Naive thymus-derived CD4-positive, alpha-beta T cell (primary cell): ENCODE measurements at regions not wholly inside any gene's neighbourhood (a gene's known extent, or its start where the extent isn't known, plus 50 kb on each side); places are given as distances from the start of the nearest gene placed in this dataset.
"Not testable (repeated sequence)": the region's sequence is repeated elsewhere in the genome, so short reads cannot be mapped to it uniquely, and the experiment has no call there.

Experiments used
- ATAC-seq: fragments of 150-1000 bp; cut with Tn5 transposase; 2 replicates; pipeline ENCODE4 v1.10.0; 2021; ENCODE audit warnings: mild to moderate bottlenecking, moderate library complexity
- CTCF ChIA-PET: fragments of 350-600 bp; sonication (Branson Sonifier 250); formaldehyde crosslinking; loops from one replicate; lab custom pipeline; 2021; ENCODE audit warnings: antibody characterized with exemption; lab: Charles Lee
- POLR2A ChIA-PET: fragments of 350-600 bp; sonication (Branson Sonifier 250); formaldehyde crosslinking; loops from one replicate; lab custom pipeline; 2021; ENCODE audit warnings: antibody characterized with exemption, inconsistent platforms; lab: Charles Lee
- DNase-seq, 9 donors: peaks; one replicate each; pipeline versions ENCODE4 v3.0.0 to v3.0.0-alpha.2; 2020 to 2022; ENCODE audit warnings: mixed read lengths in 1 of 9
- H3K27ac ChIP-seq: one replicate; pipeline ENCODE4 v1.7.0; 2013; ENCODE audit warnings: mild to moderate bottlenecking, low read depth, low read length, moderate library complexity
- H3K27me3 ChIP-seq, 2 donors: one replicate each; pipeline ENCODE4 v1.7.0; 2013; ENCODE audit warnings: low read length in 2 of 2, mild to moderate bottlenecking in 2 of 2, moderate library complexity in 2 of 2; ENCODE audit not compliant: control insufficient read depth in 2 of 2, insufficient read depth in 2 of 2
- H3K36me3 ChIP-seq, 3 experiments: 1 replicate in 2 of 3; 2 replicates in 1 of 3; pipeline ENCODE4 v1.7.0; 2013; ENCODE audit warnings: low read length in 3 of 3, mild to moderate bottlenecking in 3 of 3, moderate library complexity in 1 of 3; ENCODE audit not compliant: insufficient read depth in 3 of 3, control insufficient read depth in 2 of 3
- H3K4me1 ChIP-seq, 2 donors: one replicate each; pipeline ENCODE4 v1.7.0; 2013; ENCODE audit warnings: low read length in 2 of 2, mild to moderate bottlenecking in 2 of 2, moderate library complexity in 1 of 2; ENCODE audit not compliant: control insufficient read depth in 2 of 2, insufficient read depth in 2 of 2
- H3K4me3 ChIP-seq: 2 replicates; pipeline ENCODE4 v1.7.0; 2013; ENCODE audit warnings: mild to moderate bottlenecking, low read length
- H3K9me3 ChIP-seq, 3 experiments: 1 replicate in 2 of 3; 2 replicates in 1 of 3; pipeline ENCODE4 v1.7.0; 2013; ENCODE audit warnings: low read length in 3 of 3; ENCODE audit not compliant: control insufficient read depth in 2 of 3
- H3K27ac Mint-ChIP-seq, 9 donors: one replicate each; pipeline ENCODE4 v1.8.0; 2020 to 2022; ENCODE audit warnings: mixed read lengths in 9 of 9, mild to moderate bottlenecking in 8 of 9, moderate library complexity in 5 of 9, inconsistent platforms in 2 of 9
- H3K27me3 Mint-ChIP-seq, 5 donors: one replicate each; pipeline ENCODE4 v1.8.0; 2021 to 2022; ENCODE audit warnings: mixed read lengths in 5 of 5, mild to moderate bottlenecking in 1 of 5
- H3K36me3 Mint-ChIP-seq, 5 donors: one replicate each; pipeline ENCODE4 v1.8.0; 2020 to 2022; ENCODE audit warnings: mixed read lengths in 5 of 5, mild to moderate bottlenecking in 3 of 5, inconsistent platforms in 1 of 5
- H3K4me1 Mint-ChIP-seq, 7 donors: one replicate each; pipeline ENCODE4 v1.8.0; 2020 to 2022; ENCODE audit warnings: mixed read lengths in 7 of 7, mild to moderate bottlenecking in 3 of 7, inconsistent platforms in 1 of 7
- H3K4me3 Mint-ChIP-seq, 10 donors: one replicate each; pipeline ENCODE4 v1.8.0; 2020 to 2022; ENCODE audit warnings: mild to moderate bottlenecking in 10 of 10, mixed read lengths in 10 of 10, moderate library complexity in 6 of 10, inconsistent platforms in 2 of 10
- H3K9me3 Mint-ChIP-seq, 11 donors: one replicate each; pipeline ENCODE4 v1.8.0; 2020 to 2022; ENCODE audit warnings: mixed read lengths in 11 of 11, mild to moderate bottlenecking in 4 of 11, inconsistent platforms in 1 of 11, moderate library complexity in 1 of 11
- intact Hi-C, 2 donors: fragments of 100-400 bp; cut with micrococcal nuclease; formaldehyde crosslinking; loops; one replicate each; pipeline ENCODE4 v1.15.1; 2023

GRCh38 chr16:62258931-62259435, 222.7 kb upstream of the CDH8 start:
- intact Hi-C loops, H3K36me3 ChIP-seq, H3K4me3 Mint-ChIP-seq, H3K27me3 Mint-ChIP-seq, H3K4me1 ChIP-seq, H3K36me3 Mint-ChIP-seq, H3K27ac Mint-ChIP-seq, CTCF ChIA-PET, H3K27me3 ChIP-seq, H3K9me3 ChIP-seq, POLR2A ChIA-PET, ATAC-seq, DNase-seq, H3K4me3 ChIP-seq, H3K4me1 Mint-ChIP-seq, H3K27ac ChIP-seq: not testable (repeated sequence)
- H3K9me3 Mint-ChIP-seq: peaks cover 0 to 28% (median 8%) of the 10 kb centered on the region in 11 donors

- Histone ChIP-seq H3K36me3 (no peaks in the 10 kb centered on the region), H3K9me3 (peaks cover 0 to 6% (median 0%) of the 10 kb centered on the region in 3 experiments), H3K27me3 (no peaks in the 10 kb centered on the region), H3K4me3 (no peak overlapping the region), H3K27ac (no peak overlapping the region), H3K4me1 (no peaks in the 10 kb centered on the region)
- intact Hi-C loops: no loop called here
- Mint-ChIP-seq H3K27ac (no peak overlapping the region), H3K9me3 (peaks cover 0 to 32% (median 4%) of the 10 kb centered on the region in 11 donors), H3K27me3 (no peaks in the 10 kb centered on the region), H3K4me1 (no peaks in the 10 kb centered on the region), H3K36me3 (no peaks in the 10 kb centered on the region), H3K4me3 (no peak overlapping the region)
- ChIA-PET CTCF (no interaction called here), POLR2A (interaction anchor here (0.6 kb wide), 1 partner anchor 23 kb away, joined by 3 read pairs; no protein-coding TSS in a partner anchor)
- ATAC-seq (no peak), DNase-seq (no peak)
Measured at GRCh38 chr16:62256406-62256805, 220.2 kb upstream of the CDH8 start.

GRCh38 chr16:62254847-62255246, 218.6 kb upstream of the CDH8 start:
- no peaks in the 10 kb centered on the region for H3K36me3 Mint-ChIP-seq
- H3K27me3 ChIP-seq: no peaks in the 10 kb centered on the region
- H3K9me3 Mint-ChIP-seq: peaks cover 2 to 38% (median 6%) of the 10 kb centered on the region in 11 donors
- no peak for DNase-seq
- H3K27ac ChIP-seq: no peak overlapping the region
- H3K4me3 ChIP-seq: no peak overlapping the region
- CTCF ChIA-PET: no interaction called here
- H3K27me3 Mint-ChIP-seq: no peaks in the 10 kb centered on the region
- intact Hi-C loops: no loop called here
- no peaks in the 10 kb centered on the region for H3K4me1 ChIP-seq
- H3K4me1 Mint-ChIP-seq: no peaks in the 10 kb centered on the region
- POLR2A ChIA-PET: no interaction called here
- H3K36me3 ChIP-seq: no peaks in the 10 kb centered on the region
- H3K9me3 ChIP-seq: peaks cover 0 to 11% (median 0%) of the 10 kb centered on the region in 3 experiments
- no peak for ATAC-seq
- no peak overlapping the region for H3K27ac Mint-ChIP-seq
- H3K4me3 Mint-ChIP-seq: no peak overlapping the region

- H3K27ac ChIP-seq: no peak overlapping the region
- H3K4me1 ChIP-seq: no peaks in the 10 kb centered on the region
- ATAC-seq (no peak), DNase-seq (no peak)
- H3K9me3 Mint-ChIP-seq: peaks cover 4 to 34% (median 7%) of the 10 kb centered on the region in 11 donors
- H3K9me3 ChIP-seq: peaks cover 0 to 11% (median 0%) of the 10 kb centered on the region in 3 experiments
- no peak overlapping the region for H3K27ac Mint-ChIP-seq
- H3K4me3 Mint-ChIP-seq: no peak overlapping the region
- H3K27me3 Mint-ChIP-seq: no peaks in the 10 kb centered on the region
- H3K27me3 ChIP-seq: no peaks in the 10 kb centered on the region
- H3K4me3 ChIP-seq: no peak overlapping the region
- H3K36me3 Mint-ChIP-seq: no peaks in the 10 kb centered on the region
- intact Hi-C loops: no loop called here
- POLR2A ChIA-PET: no interaction called here
- CTCF ChIA-PET: no interaction called here
- no peaks in the 10 kb centered on the region for H3K4me1 Mint-ChIP-seq
- H3K36me3 ChIP-seq: no peaks in the 10 kb centered on the region
Measured at GRCh38 chr16:62254372-62254771, 218.1 kb upstream of the CDH8 start.

GRCh38 chr16:62253966-62254365, 217.7 kb upstream of the CDH8 start:
- Histone ChIP-seq H3K9me3 (peaks cover 0 to 10% (median 0%) of the 10 kb centered on the region in 3 experiments), H3K4me1 (no peaks in the 10 kb centered on the region), H3K4me3 (no peak overlapping the region), H3K27ac (no peak overlapping the region), H3K36me3 (no peaks in the 10 kb centered on the region), H3K27me3 (no peaks in the 10 kb centered on the region)
- no peak for DNase-seq
- no peak for ATAC-seq
- POLR2A ChIA-PET: no interaction called here
- Mint-ChIP-seq H3K36me3 (no peaks in the 10 kb centered on the region), H3K27me3 (no peaks in the 10 kb centered on the region), H3K27ac (no peak overlapping the region), H3K4me3 (no peak overlapping the region), H3K9me3 (peaks cover 4 to 35% (median 8%) of the 10 kb centered on the region in 11 donors), H3K4me1 (no peaks in the 10 kb centered on the region)
- intact Hi-C loops: no loop called here
- CTCF ChIA-PET: no interaction called here

GRCh38 chr16:62249069-62249468, 212.8 kb upstream of the CDH8 start:
- Mint-ChIP-seq H3K27me3 (no peaks in the 10 kb centered on the region), H3K4me1 (no peaks in the 10 kb centered on the region)
- POLR2A ChIA-PET: no interaction called here

GRCh38 chr16:62240722-62241121, 204.5 kb upstream of the CDH8 start:
- no peak for ATAC-seq
- ChIA-PET POLR2A (no interaction called here), CTCF (no interaction called here)
- no peaks in the 10 kb centered on the region for H3K9me3 ChIP-seq
- Mint-ChIP-seq H3K27me3 (no peaks in the 10 kb centered on the region), H3K36me3 (no peaks in the 10 kb centered on the region), H3K27ac (no peak overlapping the region), H3K9me3 (peaks cover 0 to 25% (median 9%) of the 10 kb centered on the region in 11 donors), H3K4me3 (no peak overlapping the region), H3K4me1 (no peaks in the 10 kb centered on the region)
- DNase-seq: no peak
- H3K4me3 ChIP-seq: no peak overlapping the region
- intact Hi-C loops: no loop called here
- H3K36me3 ChIP-seq: no peaks in the 10 kb centered on the region
- no peaks in the 10 kb centered on the region for H3K4me1 ChIP-seq
- no peaks in the 10 kb centered on the region for H3K27me3 ChIP-seq
- H3K27ac ChIP-seq: no peak overlapping the region

More at GRCh38 chr16:62249069-62249468, 212.8 kb upstream of the CDH8 start:
- Histone ChIP-seq H3K4me1 (no peaks in the 10 kb centered on the region), H3K27ac (no peak overlapping the region), H3K27me3 (no peaks in the 10 kb centered on the region), H3K4me3 (no peak overlapping the region), H3K36me3 (no peaks in the 10 kb centered on the region), H3K9me3 (peaks cover 0 to 5% (median 0%) of the 10 kb centered on the region in 3 experiments)
- intact Hi-C loops: no loop called here
- no peaks in the 10 kb centered on the region for H3K36me3 Mint-ChIP-seq
- DNase-seq (no peak), ATAC-seq (no peak)
- peaks cover 1 to 35% (median 9%) of the 10 kb centered on the region in 11 donors for H3K9me3 Mint-ChIP-seq
- no peak overlapping the region for H3K27ac Mint-ChIP-seq
- H3K4me3 Mint-ChIP-seq: no peak overlapping the region
- CTCF ChIA-PET: no interaction called here
